ENCODE measurements at regions not wholly inside any gene's neighbourhood (a gene's known extent, or its start where the extent isn't known, plus 50 kb on each side); places are given as distances from the start of the nearest gene placed in this dataset.

GRCh38 chr3:165619069-165619468, 218.2 kb downstream of the BCHE start (continued):
- TF ChIP-seq KLF5 (IDR thresholded peaks at IDR 0.05; ENCODE audit: partially characterized antibody) (no peak), RBBP5 (conservative IDR thresholded peaks at IDR 0.05) (no peak)

- ChIA-PET CTCF (interaction anchor here (0.8 kb wide), 1 partner anchor 278 kb away, joined by 3 read pairs; no protein-coding TSS in a partner anchor), SMC1A (ENCODE audit: uncharacterized antibody, unreplicated experiment) (interaction anchor here (1.0 to 1.1 kb wide), 2 partner anchors 17 to 50 kb away, joined by 3 read pairs; no protein-coding TSS in a partner anchor), RAD21 (ENCODE audit: unreplicated experiment) (no interaction called here), POLR2A (no interaction called here)
- Histone ChIP-seq H3K79me2 (ENCODE audit: control insufficient read depth, insufficient read depth, low read length) (no peaks in the 10 kb centered on the region), H2AFZ (ENCODE audit: control insufficient read depth, low read depth, low read length) (no peak overlapping the region), H3K36me3 (ENCODE audit: control insufficient read depth in 2 of 2, insufficient read depth in 2 of 2, low read length in 1 of 2) (no peaks in the 10 kb centered on the region), H3K9ac (ENCODE audit: control insufficient read depth, insufficient read depth, low read length) (no peak overlapping the region), H3K4me3 (no peak overlapping the region), H4K20me1 (ENCODE audit: control insufficient read depth, insufficient read depth) (no peaks in the 10 kb centered on the region), H3K27ac (ENCODE audit: control insufficient read depth, insufficient read depth) (no peak overlapping the region), H3K9me3 (replicated peaks; ENCODE audit: control insufficient read depth, insufficient read depth, low read length) (no peaks in the 10 kb centered on the region; the same call in 2 of the 3 replicates), H3K4me2 (ENCODE audit: control insufficient read depth, insufficient read depth) (no peak overlapping the region), H3K27me3 (replicated peaks in 1 of 2; ENCODE audit: control insufficient read depth in 2 of 2, insufficient read depth in 2 of 2, low read length in 1 of 2) (no peaks in the 10 kb centered on the region), H3K4me1 (ENCODE audit: control insufficient read depth, insufficient read depth, low read length) (no peaks in the 10 kb centered on the region)
- in situ Hi-C loops (cut with MboI), result no loop called here
- DNase-seq (ENCODE audit: low read depth, low spot score) (no peak), ATAC-seq (no peak), FAIRE-seq (no peak)
- intact Hi-C loops (cut with micrococcal nuclease; ENCODE audit: unreplicated experiment), result no loop called here
- no TSS peak for BruUV-seq (replicated peaks)
- TF ChIP-seq EED (IDR thresholded peaks at IDR 0.05; ENCODE audit: low read depth) (no peak), MYC (IDR thresholded peaks at IDR 0.05; ENCODE audit: insufficient read depth, insufficient read length, insufficient replicate concordance, low read length, severe bottlenecking) (no peak), CBX5 (IDR thresholded peaks at IDR 0.05; ENCODE audit: low read depth) (no peak), MTA3 (IDR thresholded peaks at IDR 0.05; ENCODE audit: borderline replicate concordance, low read length) (no peak), ZNF24 (IDR thresholded peaks at IDR 0.05) (no peak), CHD4 (IDR thresholded peaks at IDR 0.05) (no peak), ATF2 (IDR thresholded peaks at IDR 0.05; ENCODE audit: low read length) (no peak), E2F4 (IDR thresholded peaks at IDR 0.05; ENCODE audit: low read depth, low read length) (no peak), HSF1 (IDR thresholded peaks at IDR 0.05; ENCODE audit: low read depth, low read length) (no peak), BMI1 (IDR thresholded peaks at IDR 0.05; ENCODE audit: borderline replicate concordance) (no peak), REST (IDR thresholded peaks at IDR 0.05; ENCODE audit: low read depth, low read length) (no peak), GATAD2B (conservative IDR thresholded peaks at IDR 0.05; ENCODE audit: low read depth) (no peak)
These were observed 220.1 kb downstream of the BCHE start for GRCh38 chr3:165617134-165617533.

Measured in GM12878 (cell line).